Kidney glomerular epithelial cell (primary cell): ENCODE measurements at regions not wholly inside any gene's neighbourhood (a gene's known extent, or its start where the extent isn't known, plus 50 kb on each side); places are given as distances from the start of the nearest gene placed in this dataset.

Source experiments
- DNase-seq: peaks from one replicate; lab custom pipeline; 2025; lab: John Stamatoyannopoulos, UW

- no peak for DNase-seq
Observed at GRCh38 chr2:66895206-66895605, 460.3 kb downstream of the MEIS1 start.

GRCh38 chr2:66896131-66896530 lies 461.2 kb downstream of the MEIS1 start:
- DNase-seq, result no peak

GRCh38 chr2:66897181-66897580 lies 462.3 kb downstream of the MEIS1 start:
- no peak for DNase-seq

- DNase-seq, result no peak
Observed at GRCh38 chr2:66897691-66898150, 462.8 kb downstream of the MEIS1 start.

GRCh38 chr2:66899109-66899508 lies 464.2 kb downstream of the MEIS1 start:
- DNase-seq, result no peak

GRCh38 chr2:66899648-66900047 lies 464.7 kb downstream of the MEIS1 start:
- no peak for DNase-seq

- no peak for DNase-seq
Observed at GRCh38 chr2:66901344-66901743, 466.4 kb downstream of the MEIS1 start.

GRCh38 chr2:66903183-66903582 lies 468.3 kb downstream of the MEIS1 start:
- DNase-seq, result no peak

GRCh38 chr2:66903745-66904465 lies 469.0 kb downstream of the MEIS1 start:
- no peak for DNase-seq

- DNase-seq, result no peak
Observed at GRCh38 chr2:66915237-66915636, 480.3 kb downstream of the MEIS1 start.

- DNase-seq, result no peak
Observed at GRCh38 chr2:66919286-66919685, 477.8 kb upstream of the ETAA1 start.

- DNase-seq, result no peak
Observed at GRCh38 chr2:66920415-66920814, 476.7 kb upstream of the ETAA1 start.

- DNase-seq, result peak; percentile 50
Observed at GRCh38 chr2:66925128-66925527, 472.0 kb upstream of the ETAA1 start.

- no peak for DNase-seq
Observed at GRCh38 chr2:66926594-66927112, 470.5 kb upstream of the ETAA1 start.

GRCh38 chr2:66929632-66930338 lies 467.3 kb upstream of the ETAA1 start:
- peak; percentile 29 for DNase-seq

- no peak for DNase-seq
Observed at GRCh38 chr2:66930339-66931220, 466.6 kb upstream of the ETAA1 start.

GRCh38 chr2:66938471-66938967 lies 458.6 kb upstream of the ETAA1 start:
- DNase-seq, result no peak

- DNase-seq, result no peak
Observed at GRCh38 chr2:66940080-66940479, 457.1 kb upstream of the ETAA1 start.

GRCh38 chr2:66948234-66948633 lies 448.9 kb upstream of the ETAA1 start:
- no peak for DNase-seq

- no peak for DNase-seq
Observed at GRCh38 chr2:66957198-66957597, 439.9 kb upstream of the ETAA1 start.

- no peak for DNase-seq
Observed at GRCh38 chr2:66957677-66958076, 439.5 kb upstream of the ETAA1 start.

GRCh38 chr2:66960161-66960560 lies 437.0 kb upstream of the ETAA1 start:
- DNase-seq, result no peak
